HG02870 (cell line): ENCODE measurements at regions not wholly inside any gene's neighbourhood (a gene's known extent, or its start where the extent isn't known, plus 50 kb on each side); places are given as distances from the start of the nearest gene placed in this dataset.

Source experiments
- ATAC-seq: cut with Tn5 transposase; IDR thresholded peaks from one replicate; pipeline ENCODE4 v1.9.1; 2021; ENCODE audit warnings: mild to moderate bottlenecking, moderate library complexity; ENCODE audit not compliant: unreplicated experiment

GRCh38 chr16:17529982-17530760, 59.4 kb upstream of the XYLT1 start:
- ATAC-seq: peak; percentile 52

- ATAC-seq: no peak
Observed at GRCh38 chr16:17526956-17527937, 56.5 kb upstream of the XYLT1 start.

GRCh38 chr16:17524656-17525055, 53.9 kb upstream of the XYLT1 start:
- ATAC-seq: no peak

GRCh38 chr16:17520561-17520960, 49.8 kb upstream of the XYLT1 start:
- no peak for ATAC-seq
